ENCODE measurements at regions not wholly inside any gene's neighbourhood (a gene's known extent, or its start where the extent isn't known, plus 50 kb on each side); places are given as distances from the start of the nearest gene placed in this dataset.
"Not testable (repeated sequence)": the region's sequence is repeated elsewhere in the genome, so short reads cannot be mapped to it uniquely, and the experiment has no call there.

DNA sequence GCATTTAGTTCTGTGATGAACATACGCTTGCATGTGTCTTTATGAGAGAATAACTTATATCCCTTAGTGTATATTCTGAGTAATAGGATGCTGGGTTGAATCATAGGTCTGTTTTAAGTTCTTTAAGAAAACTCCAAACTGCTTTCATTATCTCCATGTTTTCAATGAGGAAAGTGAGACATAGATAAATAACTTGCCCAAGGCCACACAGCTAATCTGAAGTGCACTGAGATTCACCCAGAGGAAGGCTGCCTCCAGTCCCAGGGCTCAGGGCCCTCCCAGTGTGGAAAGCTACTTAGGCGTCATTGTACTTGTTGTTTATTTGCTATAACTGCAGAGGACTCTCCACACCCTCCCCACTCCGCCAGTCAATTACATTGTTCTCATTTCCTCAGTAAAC, 126.7 kb downstream of the INHBA start:
- DNase-seq: no peak

DNA sequence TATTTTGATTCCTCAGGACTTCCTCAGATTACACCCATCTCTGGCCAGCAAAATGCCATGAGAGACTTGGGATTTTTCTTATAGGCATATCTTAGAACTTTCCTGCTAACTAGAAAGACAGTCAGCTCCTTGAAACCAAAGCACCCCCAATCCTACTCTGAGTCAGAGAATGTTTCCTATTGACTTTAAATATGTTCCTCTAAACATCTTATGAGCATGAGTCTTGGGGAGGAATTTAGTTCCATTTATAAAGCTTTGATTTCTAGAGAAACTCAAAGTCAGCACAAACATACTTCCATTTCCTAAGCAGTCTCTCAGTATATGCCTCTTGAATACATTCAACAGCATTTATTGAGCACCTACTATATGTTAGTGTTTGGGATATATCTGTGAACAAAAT, 128.5 kb downstream of the INHBA start:
- DNase-seq: no peak

GRCh38 chr7:41573862-41574261, 129.0 kb downstream of the INHBA start:
- no peak for DNase-seq

GRCh38 chr7:41573443-41573842, 129.4 kb downstream of the INHBA start:
- DNase-seq: no peak

GRCh38 chr7:41573015-41573414, 129.9 kb downstream of the INHBA start:
- DNase-seq: no peak

- no peak for DNase-seq
These were observed 131.3 kb downstream of the INHBA start for GRCh38 chr7:41571573-41571972.

- no peak for DNase-seq
These were observed 132.1 kb downstream of the INHBA start for GRCh38 chr7:41570766-41571165.

GRCh38 chr7:41568135-41568534, 134.8 kb downstream of the INHBA start:
- DNase-seq: no peak

GRCh38 chr7:41567731-41568114, 135.2 kb downstream of the INHBA start:
- DNase-seq: no peak

- no peak for DNase-seq
These were observed 135.7 kb downstream of the INHBA start for GRCh38 chr7:41567031-41567730.

DNA sequence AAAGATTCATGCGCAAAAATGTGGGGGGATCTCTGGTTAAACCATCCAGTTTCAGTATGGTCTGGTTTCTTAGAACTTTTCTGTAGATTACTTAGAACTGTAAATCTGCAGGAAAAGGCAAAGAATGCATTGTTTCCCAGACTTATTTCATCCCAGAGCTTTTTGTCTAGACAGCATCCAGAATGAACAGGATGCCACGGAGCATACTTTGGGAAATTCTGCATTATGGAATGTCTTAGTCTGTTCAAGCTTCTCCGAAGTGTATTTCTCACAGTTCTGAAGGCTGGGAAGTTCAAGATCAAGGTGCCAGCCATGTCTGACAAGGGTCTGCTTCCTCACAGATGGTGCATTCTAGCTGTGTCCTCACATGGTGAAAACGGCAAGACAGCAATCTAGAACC, 136.3 kb downstream of the INHBA start:
- no peak for DNase-seq

GRCh38 chr7:41565655-41566054, 137.2 kb downstream of the INHBA start:
- no peak for DNase-seq

- no peak for DNase-seq
These were observed 143.5 kb downstream of the INHBA start for GRCh38 chr7:41559426-41559825.

GRCh38 chr7:41554481-41554880, 148.4 kb downstream of the INHBA start:
- no peak for DNase-seq

DNA sequence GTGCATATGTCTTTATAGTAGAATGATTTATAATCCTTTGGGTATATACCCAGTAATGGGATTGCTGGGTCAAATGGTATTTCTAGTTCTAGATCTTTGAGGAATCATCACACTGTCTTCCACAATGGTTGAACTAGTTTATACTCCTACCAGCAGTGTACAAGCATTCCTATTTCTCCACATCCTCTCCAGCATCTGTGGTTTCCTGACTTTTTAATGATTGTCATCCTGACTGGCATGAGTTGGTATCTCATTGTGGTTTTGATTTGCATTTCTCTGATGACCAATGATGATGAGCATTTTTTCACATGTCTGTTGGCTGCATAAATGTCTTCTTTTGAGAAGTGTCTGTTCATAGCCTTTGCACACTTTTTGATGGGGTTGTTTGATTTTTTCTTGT, 152.8 kb downstream of the INHBA start:
- not testable (repeated sequence) for DNase-seq

DNA sequence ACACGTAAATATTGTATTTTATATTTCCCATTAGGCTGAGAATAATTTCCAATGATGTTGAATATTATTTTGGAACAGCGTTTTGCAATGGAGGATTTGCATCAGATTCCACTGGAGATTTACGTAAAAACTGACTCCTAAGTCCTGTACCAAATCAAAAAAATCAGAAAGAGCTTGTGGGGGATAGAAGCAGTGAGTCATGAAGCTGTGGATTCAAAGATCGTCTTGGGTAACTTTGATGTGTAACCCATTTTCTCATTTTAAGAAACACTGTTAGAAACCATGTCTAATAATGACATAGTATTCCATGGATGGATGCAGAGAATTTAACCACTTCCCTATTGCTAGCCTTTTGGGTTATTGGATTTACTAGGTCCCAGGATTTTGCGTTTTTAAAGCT, 158.6 kb downstream of the INHBA start:
- DNase-seq: no peak

- DNase-seq: no peak
These were observed 162.3 kb downstream of the INHBA start for GRCh38 chr7:41540601-41541000.

DNA sequence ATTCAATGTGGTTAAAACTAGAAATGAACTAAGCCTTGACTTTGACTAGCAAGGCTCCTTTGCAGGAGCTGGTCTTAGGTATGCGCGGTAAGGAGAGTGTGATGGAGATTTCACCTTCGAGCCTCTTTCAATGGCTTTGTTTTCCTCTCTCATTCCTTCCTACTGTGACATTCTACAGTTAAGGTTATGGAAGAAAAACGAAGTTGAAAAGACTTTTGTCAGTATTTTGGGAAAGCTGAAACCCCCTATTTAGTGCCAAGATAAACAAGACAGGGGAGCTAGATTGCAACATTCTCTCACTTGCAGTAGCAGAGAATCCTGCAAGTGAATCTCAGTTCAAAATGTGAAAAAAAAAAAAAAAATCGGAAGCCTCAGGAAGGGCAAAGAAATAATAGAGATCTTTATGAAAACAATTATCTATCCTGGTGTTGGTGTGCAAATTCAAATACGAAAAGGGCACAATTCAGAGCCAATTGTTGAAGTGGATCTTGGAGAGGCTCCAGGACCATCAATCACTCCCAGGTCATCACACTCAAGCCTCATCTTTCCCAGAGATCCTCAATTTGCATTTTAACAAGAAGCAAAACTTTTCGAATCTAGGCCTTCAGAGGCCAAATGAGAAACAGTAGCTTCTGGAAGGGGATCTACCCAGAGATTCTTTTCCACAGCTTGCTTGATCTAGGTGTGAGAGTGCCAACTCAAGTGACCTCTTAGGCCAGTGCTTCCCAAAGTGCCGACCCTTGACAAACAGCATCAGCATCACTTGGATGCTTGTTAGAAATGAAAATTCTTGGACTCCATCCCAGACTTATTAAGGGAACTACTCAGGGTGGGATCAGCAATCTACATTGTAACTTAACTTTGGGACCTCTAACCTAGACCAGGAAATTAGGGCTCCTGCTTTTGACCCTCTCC, 163.8 kb downstream of the INHBA start:
- no peak for DNase-seq

DNA sequence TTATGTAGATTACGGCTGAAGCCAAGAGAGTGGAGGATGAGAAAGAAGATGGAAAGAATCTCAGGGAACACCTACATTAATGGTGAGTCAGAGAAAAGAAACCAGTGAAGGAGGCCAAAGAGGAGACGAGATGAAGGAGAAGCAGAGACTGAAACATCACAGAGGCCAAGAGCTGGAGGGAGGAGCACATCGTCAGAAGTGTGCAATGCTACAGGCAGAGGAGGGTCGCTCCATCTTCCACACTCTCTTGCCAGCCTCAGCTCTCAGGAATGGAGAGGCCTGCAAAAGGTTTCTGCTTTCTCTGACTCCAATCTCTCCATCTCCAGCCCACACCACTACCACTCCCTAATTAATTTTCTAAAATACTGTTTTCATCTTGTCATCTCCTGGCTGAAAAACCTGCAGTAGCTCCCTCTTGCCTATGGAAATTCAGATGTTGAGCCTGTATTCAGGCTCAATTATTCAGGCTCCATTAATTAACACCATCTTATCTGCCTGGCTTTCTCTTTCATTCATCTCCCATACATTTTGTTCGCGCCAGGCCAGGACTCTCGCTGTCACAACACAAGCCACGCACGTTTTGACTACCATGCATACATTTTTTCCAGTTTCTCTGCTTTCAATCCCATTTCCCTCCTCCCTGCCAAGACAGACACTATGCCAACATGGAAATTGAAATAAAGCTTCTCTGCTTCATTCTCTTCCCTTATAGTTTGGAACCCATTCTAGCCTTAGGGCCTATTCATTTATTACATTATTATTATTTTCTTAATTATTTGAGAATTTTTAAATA, 165.8 kb downstream of the INHBA start:
- DNase-seq: no peak

DNA sequence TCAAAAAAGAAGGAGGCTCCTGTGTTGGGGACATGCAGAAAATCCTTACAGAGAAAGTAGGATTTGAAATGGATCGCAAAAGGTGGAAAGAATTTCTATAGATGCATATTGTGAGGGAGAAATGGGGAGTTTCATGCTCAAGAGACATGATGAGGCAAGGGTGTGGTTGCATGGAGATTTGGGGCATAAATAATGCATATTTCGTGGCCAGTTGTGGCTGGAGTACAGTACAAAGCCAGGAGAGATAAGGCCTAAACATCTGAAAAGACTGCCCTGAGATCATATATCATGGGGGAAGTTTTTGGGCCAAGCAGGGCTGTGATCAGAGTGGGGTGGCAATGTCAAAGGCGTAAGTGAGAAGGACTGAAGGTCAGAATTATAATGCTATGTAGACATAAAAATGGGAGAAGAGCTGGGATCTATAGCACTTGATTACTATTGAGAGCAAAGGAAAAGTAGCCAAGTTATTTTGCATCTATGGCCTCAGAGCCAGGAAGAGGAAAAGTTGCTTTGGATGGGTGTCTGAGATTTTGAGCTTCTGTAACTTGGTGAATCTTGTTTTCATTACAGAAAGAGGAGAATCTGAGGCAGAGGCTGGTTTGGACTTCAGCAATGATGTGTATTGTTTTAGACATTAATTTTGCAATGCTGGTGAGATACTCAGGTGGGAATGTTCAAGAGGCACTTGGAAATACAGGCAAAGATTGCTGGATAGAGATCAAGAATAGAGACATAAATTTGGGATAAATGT, 166.6 kb downstream of the INHBA start:
- no peak for DNase-seq

DNA sequence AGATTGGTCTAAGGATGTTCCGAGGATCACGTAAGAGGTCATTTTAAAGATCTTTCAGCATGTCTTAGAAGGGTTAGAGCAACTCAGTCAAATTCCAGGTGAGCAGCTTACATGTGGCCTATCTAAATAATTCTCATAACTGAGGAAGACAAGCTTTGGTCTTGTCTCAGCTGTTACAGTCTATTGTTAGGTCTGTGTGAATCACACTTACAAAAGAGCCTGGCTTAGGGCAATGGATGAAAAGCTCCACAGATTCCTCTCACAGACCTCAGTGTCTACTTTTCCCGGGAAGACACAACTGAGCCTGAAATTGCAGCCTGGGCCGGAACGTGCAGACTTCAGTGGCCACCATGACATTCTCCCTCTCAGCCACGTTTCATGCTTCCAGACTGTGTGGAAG, 173.1 kb downstream of the INHBA start:
- DNase-seq: no peak

GRCh38 chr7:41524876-41525275, 178.0 kb downstream of the INHBA start:
- DNase-seq: no peak

DNA sequence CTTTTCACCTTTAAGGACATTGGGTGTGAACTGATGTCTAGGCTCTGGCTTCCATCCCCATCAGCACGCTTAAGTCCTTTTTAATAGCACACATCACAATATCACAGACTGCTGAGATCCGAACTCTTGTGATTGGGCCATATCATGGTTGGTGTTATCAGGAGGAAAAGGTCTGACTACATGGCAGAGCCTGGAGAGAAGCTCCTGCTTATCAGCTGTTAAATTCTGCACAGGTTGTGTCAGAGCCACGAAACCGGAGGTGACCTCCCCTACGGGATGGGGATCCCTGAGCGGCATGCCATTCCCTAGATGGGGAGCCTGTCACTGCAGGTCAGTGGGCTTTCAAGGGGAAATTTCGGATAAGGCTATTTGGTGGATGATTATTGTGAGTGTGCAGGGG, 182.4 kb downstream of the INHBA start:
- DNase-seq: no peak
